ENCODE measurements at regions not wholly inside any gene's neighbourhood (a gene's known extent, or its start where the extent isn't known, plus 50 kb on each side); places are given as distances from the start of the nearest gene placed in this dataset.

DNA sequence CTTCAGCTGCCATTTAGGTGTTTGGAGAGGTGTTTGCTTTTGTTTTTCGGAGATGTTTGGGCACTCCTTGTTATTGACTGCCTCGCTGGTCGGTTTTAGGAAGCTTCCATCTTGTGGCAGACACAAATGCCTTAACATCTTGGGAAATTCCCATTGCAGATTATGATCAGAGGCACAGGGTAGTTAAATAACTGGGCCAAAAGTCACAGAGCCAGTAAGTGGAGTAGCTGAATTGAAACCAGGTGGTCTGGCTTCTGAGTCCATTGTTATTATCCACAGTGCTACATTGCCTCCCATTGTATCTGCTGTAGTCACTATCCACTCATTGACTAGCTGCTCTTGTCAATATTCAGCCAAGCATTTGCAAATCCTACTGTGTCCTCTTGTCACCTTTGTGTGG is 138.2 kb upstream of the PLPP4 start:
- no peak overlapping the region for H3K9ac ChIP-seq
- H3K27ac ChIP-seq: no peak overlapping the region
- H3K27me3 ChIP-seq: no peaks in the 10 kb centered on the region
- no peaks in the 10 kb centered on the region for H3K9me3 ChIP-seq (replicated peaks in 1 of 11)
- no peaks in the 10 kb centered on the region for H3K36me3 ChIP-seq
- H3K4me3 ChIP-seq: no peak overlapping the region
- H3K4me2 ChIP-seq: no peak overlapping the region
- H4K20me1 ChIP-seq: no peaks in the 10 kb centered on the region
- H3K4me1 ChIP-seq: peaks cover 0 to 13% (median 0%) of the 10 kb centered on the region in 10 experiments; a peak in 4 of 20 replicates
- TF ChIP-seq Cebpa-rat (IDR thresholded peaks at IDR 0.05): no peak

DNA sequence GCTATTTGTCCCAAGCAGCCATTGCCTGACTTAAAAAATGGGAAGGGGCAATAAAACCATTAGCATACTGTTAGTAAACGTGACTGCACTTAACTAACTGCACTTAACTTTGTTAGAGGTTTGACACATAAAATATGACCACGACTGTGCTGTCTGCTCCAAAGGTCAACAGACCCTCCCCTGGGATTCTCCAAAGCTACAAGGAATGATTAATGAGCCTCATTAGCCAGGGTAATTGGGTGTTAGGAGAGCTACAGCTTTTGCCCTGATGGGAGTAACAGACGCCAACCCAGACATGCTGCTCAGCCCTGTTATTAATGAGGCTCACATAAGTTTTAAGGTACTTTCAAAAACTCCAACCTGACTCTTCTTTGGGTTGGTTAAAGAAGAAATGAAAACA is 129.4 kb upstream of the PLPP4 start:
- Histone ChIP-seq H3K9me3 (replicated peaks in 1 of 11) (no peaks in the 10 kb centered on the region), H3K4me2 (no peak overlapping the region), H4K20me1 (no peaks in the 10 kb centered on the region), H3K4me1 (peaks cover 0 to 30% (median 0%) of the 10 kb centered on the region in 10 experiments; a peak in 5 of 20 replicates), H3K36me3 (no peaks in the 10 kb centered on the region), H3K9ac (no peak overlapping the region), H3K4me3 (no peak overlapping the region), H3K27ac (no peak overlapping the region), H3K27me3 (no peaks in the 10 kb centered on the region)
- no peak for TF ChIP-seq Cebpa-rat (IDR thresholded peaks at IDR 0.05)

GRCh38 chr10:120328647-120329046 is 128.4 kb upstream of the PLPP4 start:
- no peak for TF ChIP-seq Cebpa-rat (IDR thresholded peaks at IDR 0.05)
- H4K20me1 ChIP-seq: no peaks in the 10 kb centered on the region
- H3K27me3 ChIP-seq: no peaks in the 10 kb centered on the region
- H3K27ac ChIP-seq: no peak overlapping the region
- H3K4me1 ChIP-seq: peaks cover 0 to 20% (median 0%) of the 10 kb centered on the region in 10 experiments; a peak in 5 of 20 replicates
- H3K4me3 ChIP-seq: no peak overlapping the region
- H3K36me3 ChIP-seq: no peaks in the 10 kb centered on the region
- H3K4me2 ChIP-seq: peak overlapping the region in 3 of 11 experiments; percentile 2 to 15 (median 13); a peak in 3 of 22 replicates
- no peak overlapping the region for H3K9ac ChIP-seq
- no peaks in the 10 kb centered on the region for H3K9me3 ChIP-seq (replicated peaks in 1 of 11)

DNA sequence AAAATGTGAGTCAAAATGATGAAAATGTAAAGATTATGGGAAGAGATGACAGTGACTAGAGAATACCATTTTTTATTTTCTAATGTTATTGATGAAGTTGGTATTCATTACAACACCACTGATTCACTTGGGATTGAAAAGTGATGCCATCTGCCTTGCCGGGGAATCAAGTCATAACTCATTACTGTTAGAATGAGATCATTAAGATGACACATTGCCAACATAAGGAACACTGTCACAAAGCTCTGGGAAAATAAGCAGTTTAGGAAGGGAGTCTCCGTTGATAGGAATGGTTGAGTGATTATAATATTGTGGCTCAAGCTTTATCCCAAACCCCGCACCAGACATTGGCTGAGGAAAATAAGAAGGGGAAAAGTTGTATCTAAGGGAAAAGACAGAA is 121.5 kb upstream of the PLPP4 start:
- Histone ChIP-seq H3K9me3 (replicated peaks in 1 of 11) (peaks cover 0 to 11% (median 0%) of the 10 kb centered on the region in 11 experiments; a peak in 4 of 22 replicates), H3K4me2 (no peak overlapping the region), H3K4me3 (no peak overlapping the region), H3K27ac (no peak overlapping the region), H3K9ac (no peak overlapping the region), H3K36me3 (no peaks in the 10 kb centered on the region), H4K20me1 (no peaks in the 10 kb centered on the region), H3K4me1 (peaks cover 0 to 11% (median 2%) of the 10 kb centered on the region in 10 experiments; a peak in 8 of 20 replicates), H3K27me3 (no peaks in the 10 kb centered on the region)
- TF ChIP-seq Cebpa-rat (IDR thresholded peaks at IDR 0.05): no peak

- H3K4me3 ChIP-seq: no peak overlapping the region
- peaks cover 0 to 16% (median 0%) of the 10 kb centered on the region in 11 experiments; a peak in 4 of 22 replicates for H3K9me3 ChIP-seq (replicated peaks in 1 of 11)
- H3K9ac ChIP-seq: no peak overlapping the region
- peaks cover 0 to 17% (median 4%) of the 10 kb centered on the region in 10 experiments; a peak in 8 of 20 replicates for H3K4me1 ChIP-seq
- H3K27ac ChIP-seq: no peak overlapping the region
- H4K20me1 ChIP-seq: no peaks in the 10 kb centered on the region
- H3K36me3 ChIP-seq: no peaks in the 10 kb centered on the region
- H3K27me3 ChIP-seq: no peaks in the 10 kb centered on the region
- H3K4me2 ChIP-seq: no peak overlapping the region
- TF ChIP-seq Cebpa-rat (IDR thresholded peaks at IDR 0.05): no peak
Measured at GRCh38 chr10:120336306-120336910, 120.6 kb upstream of the PLPP4 start.

- no peaks in the 10 kb centered on the region for H3K36me3 ChIP-seq
- H3K4me2 ChIP-seq: no peak overlapping the region
- no peaks in the 10 kb centered on the region for H4K20me1 ChIP-seq
- TF ChIP-seq Cebpa-rat (IDR thresholded peaks at IDR 0.05): no peak
- H3K4me3 ChIP-seq: no peak overlapping the region
- H3K27me3 ChIP-seq: no peaks in the 10 kb centered on the region
- H3K27ac ChIP-seq: no peak overlapping the region
- H3K4me1 ChIP-seq: peaks cover 0 to 17% (median 4%) of the 10 kb centered on the region in 10 experiments; a peak in 7 of 20 replicates
- peaks cover 0 to 16% (median 0%) of the 10 kb centered on the region in 11 experiments; a peak in 4 of 22 replicates for H3K9me3 ChIP-seq (replicated peaks in 1 of 11)
- H3K9ac ChIP-seq: no peak overlapping the region
Measured at GRCh38 chr10:120336911-120337540, 120.0 kb upstream of the PLPP4 start.

DNA sequence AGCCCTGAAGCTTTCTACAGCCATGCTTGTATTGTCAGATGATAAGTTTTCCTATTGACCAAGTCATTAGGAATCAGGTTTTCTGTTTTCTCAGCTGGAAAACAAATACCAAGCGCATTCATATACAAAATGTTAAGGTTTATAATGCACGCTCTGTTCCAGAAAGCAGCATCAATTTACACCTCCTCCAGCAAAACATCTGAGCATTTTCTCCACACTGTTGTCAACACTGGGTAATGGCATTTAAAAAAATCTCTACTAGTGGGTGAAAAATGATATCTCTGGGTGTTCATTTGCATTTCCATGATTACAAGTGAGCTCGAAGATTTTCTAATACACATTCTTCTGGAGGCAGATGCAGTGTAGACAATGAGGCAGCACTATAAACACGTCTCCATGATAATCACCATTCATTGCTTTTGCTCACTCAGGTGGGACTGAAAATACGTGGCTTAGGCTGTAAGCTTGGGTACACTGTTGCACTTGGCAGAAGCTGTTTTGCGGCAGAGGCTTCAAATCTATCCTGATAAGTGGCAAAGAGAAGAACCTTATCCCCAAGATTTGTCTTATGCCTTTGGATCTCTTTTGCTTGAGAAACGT is 114.8 kb upstream of the PLPP4 start:
- no peak for TF ChIP-seq Cebpa-rat (IDR thresholded peaks at IDR 0.05)
- Histone ChIP-seq H3K4me3 (no peak overlapping the region), H3K27ac (no peak overlapping the region), H3K9me3 (replicated peaks in 1 of 11) (peaks cover 0 to 16% (median 0%) of the 10 kb centered on the region in 11 experiments; a peak in 4 of 22 replicates), H3K36me3 (no peaks in the 10 kb centered on the region), H3K4me2 (no peak overlapping the region), H4K20me1 (no peaks in the 10 kb centered on the region), H3K27me3 (no peaks in the 10 kb centered on the region), H3K4me1 (peaks cover 0 to 13% (median 4%) of the 10 kb centered on the region in 10 experiments; a peak in 7 of 20 replicates), H3K9ac (no peak overlapping the region)

DNA sequence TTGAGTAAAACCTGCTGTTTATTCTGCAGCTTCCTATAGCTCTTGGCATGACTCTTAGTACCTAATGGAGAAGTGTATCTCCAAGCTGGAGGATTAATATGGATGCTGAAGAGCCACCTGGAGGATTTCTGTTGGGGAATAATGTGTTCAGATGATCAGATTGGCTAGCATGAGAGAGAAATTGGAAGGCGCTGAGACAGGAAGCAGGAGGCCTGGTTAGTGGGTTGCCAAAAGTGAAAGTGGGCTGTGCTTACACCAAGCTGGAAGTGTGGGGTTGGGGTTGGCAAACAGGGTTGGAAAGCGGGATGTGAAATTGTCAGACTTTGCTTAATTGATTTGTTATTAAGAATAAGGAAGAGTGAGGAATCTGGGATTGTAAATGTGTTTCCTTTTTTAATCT is 111.8 kb upstream of the PLPP4 start:
- H3K4me1 ChIP-seq: peaks cover 0 to 11% (median 4%) of the 10 kb centered on the region in 10 experiments; a peak in 7 of 20 replicates
- H4K20me1 ChIP-seq: no peaks in the 10 kb centered on the region
- H3K9ac ChIP-seq: no peak overlapping the region
- no peaks in the 10 kb centered on the region for H3K36me3 ChIP-seq
- no peak for TF ChIP-seq Cebpa-rat (IDR thresholded peaks at IDR 0.05)
- H3K4me2 ChIP-seq: no peak overlapping the region; a peak in 1 of 22 replicates
- H3K27me3 ChIP-seq: no peaks in the 10 kb centered on the region
- no peak overlapping the region for H3K4me3 ChIP-seq
- no peak overlapping the region for H3K27ac ChIP-seq
- peaks cover 0 to 14% (median 0%) of the 10 kb centered on the region in 11 experiments; a peak in 4 of 22 replicates for H3K9me3 ChIP-seq (replicated peaks in 1 of 11)

DNA sequence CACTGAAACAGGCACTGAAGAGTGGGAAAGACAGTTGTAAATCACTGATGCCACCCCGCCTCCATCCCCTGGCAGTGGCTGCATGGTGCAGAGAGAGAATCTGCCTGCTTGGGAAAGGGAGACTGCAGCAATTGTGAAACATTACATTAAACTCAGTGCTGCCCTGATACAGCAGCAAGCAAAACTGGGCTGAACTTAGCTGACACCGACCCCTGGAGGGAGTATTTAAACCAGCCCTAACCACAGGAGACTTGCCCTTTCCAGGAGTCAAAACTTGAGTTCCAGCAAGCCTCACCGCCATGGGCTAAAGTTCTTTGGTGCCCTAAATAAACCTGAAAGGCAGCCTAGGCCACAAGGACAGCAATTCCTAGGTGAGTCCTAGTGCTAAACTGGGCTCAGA is 109.4 kb upstream of the PLPP4 start:
- no peak for TF ChIP-seq Cebpa-rat (IDR thresholded peaks at IDR 0.05)
- Histone ChIP-seq H3K9ac (no peak overlapping the region), H3K4me3 (no peak overlapping the region), H4K20me1 (no peaks in the 10 kb centered on the region), H3K27ac (no peak overlapping the region), H3K36me3 (no peaks in the 10 kb centered on the region), H3K27me3 (no peaks in the 10 kb centered on the region), H3K9me3 (replicated peaks in 1 of 11) (peaks cover 0 to 22% (median 9%) of the 10 kb centered on the region in 11 experiments; a peak in 14 of 22 replicates), H3K4me2 (no peak overlapping the region), H3K4me1 (no peaks in the 10 kb centered on the region)
